K562 (cell line): ENCODE measurements at regions not wholly inside any gene's neighbourhood (a gene's known extent, or its start where the extent isn't known, plus 50 kb on each side); places are given as distances from the start of the nearest gene placed in this dataset.

Experiments
- ATAC-seq: fragments of 200-7000 bp; cut with Tn5 transposase; 3 replicates; pipeline ENCODE4 v1.9.1; 2020; ENCODE audit warnings: moderate library complexity
- BruUV-seq: library from RNA; stranded (reverse); fragments of 400-500 nt; replicated peaks from 2 replicates; lab custom pipeline; 2021; lab: Mats Ljungman, UMichigan
- CTCF ChIA-PET: fragments of 300-600 bp; formaldehyde crosslinking; extraction: SDS; loops from one replicate; lab custom pipeline; 2021; ENCODE audit warnings: low intra/inter-chr PET ratio; lab: Yijun Ruan, JAX
- POLR2A ChIA-PET: fragments of 300-600, 350-650 bp; sonication (Branson Sonifier 250); formaldehyde crosslinking; extraction: SDS; loops from one replicate; lab custom pipeline; 2021; ENCODE audit warnings: antibody characterized with exemption, inconsistent platforms; lab: Yijun Ruan, JAX
- DNase-seq, 4 experiments: peaks; one replicate each; pipeline versions ENCODE4 v3.0.0 to v3.0.0-alpha.2; 2011 to 2018; ENCODE audit warnings: low spot score in 3 of 4, mixed read lengths in 3 of 4; ENCODE audit errors: extremely low read depth in 1 of 4
- FAIRE-seq: peaks from 2 replicates; lab custom pipeline; 2011; peaks lifted over from hg19 to GRCh38; lab: Jason Lieb, UNC
- H2AFZ ChIP-seq: 2 replicates; pipeline ENCODE4 v1.6.0; 2011; ENCODE audit warnings: low read depth, low read length, control low read depth, inconsistent platforms
- H3K27ac ChIP-seq: fragments of 200-600 bp; 3 replicates; pipeline ENCODE4 v1.8.0; 2011; ENCODE audit warnings: low read depth, mild to moderate bottlenecking, control low read depth, inconsistent platforms, low read length, moderate library complexity, mixed read lengths; ENCODE audit errors: extremely low read depth
- H3K27me3 ChIP-seq, 2 experiments: fragments of 300-600 bp in 1 of 2; 2 replicates in 1 of 2; 3 replicates in 1 of 2; pipeline versions ENCODE4 v1.6.0 to v1.8.0; 2011; ENCODE audit warnings: inconsistent platforms in 2 of 2, low read length in 2 of 2, mild to moderate bottlenecking in 1 of 2, mixed read lengths in 1 of 2, moderate library complexity in 1 of 2; ENCODE audit not compliant: control insufficient read depth in 2 of 2, insufficient read depth in 2 of 2
- H3K36me3 ChIP-seq: fragments of 300-600 bp; 3 replicates; pipeline ENCODE4 v1.8.0; 2011; ENCODE audit warnings: mild to moderate bottlenecking, low read length, inconsistent platforms; ENCODE audit not compliant: control insufficient read depth, insufficient read depth
- H3K4me1 ChIP-seq, 2 experiments: fragments of 200-600 bp in 1 of 2; replicated peaks in 1 of 2; 2 replicates in 1 of 2; 3 replicates in 1 of 2; pipeline versions ENCODE4 v1.5.1 to v1.8.0; 2011; ENCODE audit warnings: inconsistent platforms in 2 of 2, low read length in 2 of 2, mild to moderate bottlenecking in 1 of 2, mixed read lengths in 1 of 2, moderate library complexity in 1 of 2; ENCODE audit not compliant: control insufficient read depth in 2 of 2, insufficient read depth in 2 of 2
- H3K4me2 ChIP-seq: 2 replicates; pipeline ENCODE4 v1.6.1; 2011; ENCODE audit warnings: low read length, control low read depth, inconsistent platforms, mixed read lengths; ENCODE audit not compliant: insufficient read depth
- H3K4me3 ChIP-seq: fragments of 200-600 bp; sonication (generic), shearing (Covaris generic); 2 replicates; pipeline ENCODE4 v1.5.1; 2016; ENCODE audit warnings: control low read depth, inconsistent platforms
- H3K79me2 ChIP-seq: fragments of 200-600 bp; 3 replicates; pipeline ENCODE4 v1.8.0; 2011; ENCODE audit warnings: low read length, inconsistent platforms; ENCODE audit not compliant: control insufficient read depth, insufficient read depth
- H3K9ac ChIP-seq, 2 experiments: 2 replicates each; pipeline versions ENCODE4 v1.6.0 to v1.6.1; 2011; ENCODE audit warnings: low read depth in 2 of 2, low read length in 2 of 2, control low read depth in 1 of 2, inconsistent platforms in 1 of 2, mild to moderate bottlenecking in 1 of 2, mixed read lengths in 1 of 2; ENCODE audit not compliant: insufficient read depth in 1 of 2
- H3K9me1 ChIP-seq: one replicate; pipeline ENCODE4 v1.6.0; 2011; ENCODE audit warnings: inconsistent platforms, mild to moderate bottlenecking, low read length, moderate library complexity; ENCODE audit not compliant: control insufficient read depth, insufficient read depth
- H3K9me3 ChIP-seq: replicated peaks from 2 replicates; pipeline ENCODE4 v1.5.1; 2011; ENCODE audit warnings: low read depth, low read length, inconsistent platforms; ENCODE audit not compliant: control insufficient read depth, insufficient read depth
- H4K20me1 ChIP-seq: replicated peaks from 2 replicates; pipeline ENCODE4 v1.6.1; 2011; ENCODE audit warnings: low read length, inconsistent platforms, mixed read lengths; ENCODE audit not compliant: control insufficient read depth, insufficient read depth
- ATF7 ChIP-seq: fragments of 450-650 bp; IDR thresholded peaks from 2 replicates; pipeline ENCODE4 v1.7.1; 2014; ENCODE audit warnings: mild to moderate bottlenecking, moderate library complexity
- ETS2 ChIP-seq: IDR thresholded peaks from 2 replicates; pipeline ENCODE4 v1.6.1; 2016; ENCODE audit warnings: borderline replicate concordance, missing genetic modification characterization, mild to moderate bottlenecking, moderate library complexity, missing compliant biosample characterization; ENCODE audit not compliant: poor library complexity, severe bottlenecking
- HIVEP1 ChIP-seq: fragments of 250-450 bp; sonication (Bioruptor Pico); IDR thresholded peaks from 2 replicates; pipeline ENCODE4 v1.4.0; 2020; ENCODE audit warnings: mild to moderate bottlenecking
- MTA3 ChIP-seq: fragments of 450-650 bp; formaldehyde crosslinking; IDR thresholded peaks from 2 replicates; pipeline ENCODE4 v1.6.1; 2017; ENCODE audit warnings: mild to moderate bottlenecking, borderline replicate concordance
- SMARCA4 ChIP-seq: fragments of 450-650 bp; IDR thresholded peaks from 2 replicates; pipeline ENCODE4 v1.6.1; 2016
- ZFPM2 ChIP-seq: fragments of 250-450 bp; sonication (Bioruptor Pico); IDR thresholded peaks from 2 replicates; pipeline ENCODE4 v1.5.1; 2022; ENCODE audit warnings: mild to moderate bottlenecking
- ZNF184 ChIP-seq: sonication (generic); formaldehyde crosslinking; IDR thresholded peaks from 2 replicates; pipeline ENCODE4 v1.5.0; 2020; ENCODE audit warnings: missing genetic modification reagents
- ZNF217 ChIP-seq: sonication (generic); formaldehyde crosslinking; IDR thresholded peaks from 2 replicates; pipeline ENCODE4 v1.8.0; 2022; ENCODE audit warnings: mild to moderate bottlenecking, missing genetic modification reagents
- ZNF277 ChIP-seq: fragments of 250-450 bp; sonication (Bioruptor Pico); IDR thresholded peaks from 2 replicates; pipeline ENCODE4 v1.8.0; 2022; ENCODE audit warnings: inconsistent platforms, mild to moderate bottlenecking, moderate library complexity, borderline replicate concordance
- ZNF57 ChIP-seq: fragments of 450-650 bp; formaldehyde crosslinking; IDR thresholded peaks from 2 replicates; pipeline ENCODE4 v1.4.0; 2020; ENCODE audit warnings: mild to moderate bottlenecking, moderate library complexity
- ZNF696 ChIP-seq: fragments of 250-450 bp; sonication (Bioruptor Pico); conservative IDR thresholded peaks from 2 replicates; pipeline ENCODE4 v1.4.0; 2020; ENCODE audit warnings: mild to moderate bottlenecking, moderate library complexity
- ZNF764 ChIP-seq: fragments of 250-450 bp; sonication (Bioruptor Pico); IDR thresholded peaks from 2 replicates; pipeline ENCODE4 v1.4.0; 2020; ENCODE audit warnings: low read depth, mild to moderate bottlenecking, moderate library complexity
- WGBS: fragments of 100-300 bp; shearing (Covaris generic); methylation state at CpG from one replicate; pipeline ENCODE4 v1.1.6; 2016; ENCODE audit warnings: low coverage, mixed read lengths; ENCODE audit not compliant: insufficient coverage; ENCODE audit errors: missing lambda C conversion rate; 5-methylcytosine and 5-hydroxymethylcytosine counted together
- in situ Hi-C: fragments of 300-500 bp; cut with MboI; formaldehyde crosslinking; loops from 4 replicates; pipeline ENCODE4 v1.15.0; 2018; ENCODE audit warnings: inconsistent platforms, mixed read lengths
- intact Hi-C: fragments of 100-400 bp; cut with micrococcal nuclease; formaldehyde crosslinking; loops from 2 replicates; pipeline ENCODE4 v1.14.2; 2022
- TF ChIP-seq, protein P1 (sequence below): IDR thresholded peaks from 2 replicates; pipeline ENCODE4 v1.6.1; 2014; ENCODE audit warnings: antibody characterized with exemption

GRCh38 chr13:80083081-80083852 is 257.7 kb downstream of the SPRY2 start:
- in situ Hi-C loops: no loop called here
- Histone ChIP-seq H3K9ac (no peak overlapping the region), H3K27ac (no peak overlapping the region), H3K4me3 (no peak overlapping the region), H3K9me1 (no peaks in the 10 kb centered on the region), H3K4me2 (no peak overlapping the region), H3K36me3 (no peaks in the 10 kb centered on the region), H4K20me1 (no peaks in the 10 kb centered on the region), H3K79me2 (no peaks in the 10 kb centered on the region), H3K27me3 (no peaks in the 10 kb centered on the region), H3K4me1 (no peaks in the 10 kb centered on the region), H3K9me3 (no peaks in the 10 kb centered on the region), H2AFZ (no peak overlapping the region)
- no TSS peak for BruUV-seq
- ChIA-PET CTCF (no interaction called here), POLR2A (no interaction called here)
- FAIRE-seq: no peak
- WGBS: 2% methylated on average over 6 of the region's 6 CpGs
- DNase-seq: no peak
- no peak for ATAC-seq
- intact Hi-C loops: no loop called here
- TF ChIP-seq ETS2 (no peak), ZNF764 (CRISPR knock-in tag) (no peak), ATF7 (no peak), ZNF277 (CRISPR knock-in tag) (no peak), ZNF57 (CRISPR knock-in tag) (no peak), HIVEP1 (no peak), SMARCA4 (no peak), ZNF217 (CRISPR knock-in tag) (no peak), ZNF696 (no peak), MTA3 (no peak), ZFPM2 (CRISPR knock-in tag) (no peak), ZNF184 (CRISPR knock-in tag) (no peak)
- TF ChIP-seq, protein P1, sequence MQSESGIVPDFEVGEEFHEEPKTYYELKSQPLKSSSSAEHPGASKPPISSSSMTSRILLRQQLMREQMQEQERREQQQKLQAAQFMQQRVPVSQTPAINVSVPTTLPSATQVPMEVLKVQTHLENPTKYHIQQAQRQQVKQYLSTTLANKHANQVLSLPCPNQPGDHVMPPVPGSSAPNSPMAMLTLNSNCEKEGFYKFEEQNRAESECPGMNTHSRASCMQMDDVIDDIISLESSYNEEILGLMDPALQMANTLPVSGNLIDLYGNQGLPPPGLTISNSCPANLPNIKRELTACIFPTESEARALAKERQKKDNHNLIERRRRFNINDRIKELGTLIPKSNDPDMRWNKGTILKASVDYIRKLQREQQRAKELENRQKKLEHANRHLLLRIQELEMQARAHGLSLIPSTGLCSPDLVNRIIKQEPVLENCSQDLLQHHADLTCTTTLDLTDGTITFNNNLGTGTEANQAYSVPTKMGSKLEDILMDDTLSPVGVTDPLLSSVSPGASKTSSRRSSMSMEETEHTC: no peak
